RPMI7951 (cell line): ENCODE measurements at regions not wholly inside any gene's neighbourhood (a gene's known extent, or its start where the extent isn't known, plus 50 kb on each side); places are given as distances from the start of the nearest gene placed in this dataset.
"Not testable (repeated sequence)": the region's sequence is repeated elsewhere in the genome, so short reads cannot be mapped to it uniquely, and the experiment has no call there.

Experiments used
- DNase-seq: peaks from one replicate; pipeline ENCODE4 v3.0.0-alpha.2; 2012; ENCODE audit warnings: low read depth

DNA sequence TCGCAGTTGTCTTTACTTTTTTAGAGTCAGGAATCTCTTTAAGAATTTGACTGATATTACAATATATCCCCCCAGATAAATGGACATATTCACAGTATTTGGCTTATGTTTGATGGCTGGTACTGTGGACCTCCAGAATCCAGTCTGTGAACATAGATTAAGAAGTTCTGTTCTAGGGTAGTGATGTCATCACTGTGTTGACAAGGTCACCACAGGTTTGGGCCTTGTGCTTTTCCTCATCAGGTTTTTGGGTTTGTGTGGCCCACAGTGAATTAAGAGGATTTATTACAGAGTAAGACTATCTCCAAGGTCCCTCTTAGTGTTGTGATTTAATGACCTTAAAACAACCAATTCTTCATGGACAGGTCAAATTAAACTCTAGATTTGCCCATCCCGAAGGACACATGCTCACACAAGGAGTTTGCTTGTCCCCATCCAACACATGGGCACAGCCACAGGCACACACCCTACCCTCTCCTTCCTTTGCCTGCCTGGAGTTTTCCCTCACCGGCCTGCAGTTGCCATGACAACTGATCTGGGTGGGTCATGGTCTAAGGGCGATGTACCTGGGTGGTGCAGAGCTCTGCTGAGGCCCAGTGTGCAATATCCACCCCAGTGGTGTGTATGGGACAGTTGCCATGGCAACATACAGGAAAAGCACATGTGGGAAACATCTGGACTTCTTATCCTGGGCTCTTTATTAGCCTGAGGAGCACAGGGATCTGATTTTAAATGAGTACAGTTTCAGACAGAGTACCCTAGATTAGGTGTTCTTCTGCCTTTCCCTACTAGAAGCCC, 98.6 kb downstream of the NAV1 start:
- peak; percentile 86 for DNase-seq

DNA sequence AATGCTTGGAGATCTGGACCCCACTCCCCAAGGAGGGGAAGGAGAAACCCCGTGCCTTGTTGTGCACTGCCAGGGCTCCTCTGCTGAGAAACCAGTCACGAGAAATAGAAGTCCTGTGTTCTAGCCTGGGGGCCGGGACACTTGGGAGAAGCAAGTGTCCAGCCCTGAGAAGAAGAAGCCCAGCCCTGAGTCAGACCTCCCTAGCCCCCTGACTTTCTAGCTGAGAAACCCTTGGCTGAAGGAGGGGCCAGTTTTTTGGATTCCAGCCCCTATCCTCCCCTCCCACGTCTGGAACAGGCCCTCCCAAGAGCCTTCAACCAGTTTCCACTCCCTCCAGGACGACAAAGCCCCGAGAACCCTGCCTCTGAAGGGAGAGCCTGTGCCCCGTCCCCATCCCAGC, 100.5 kb downstream of the NAV1 start:
- DNase-seq = no peak

DNA sequence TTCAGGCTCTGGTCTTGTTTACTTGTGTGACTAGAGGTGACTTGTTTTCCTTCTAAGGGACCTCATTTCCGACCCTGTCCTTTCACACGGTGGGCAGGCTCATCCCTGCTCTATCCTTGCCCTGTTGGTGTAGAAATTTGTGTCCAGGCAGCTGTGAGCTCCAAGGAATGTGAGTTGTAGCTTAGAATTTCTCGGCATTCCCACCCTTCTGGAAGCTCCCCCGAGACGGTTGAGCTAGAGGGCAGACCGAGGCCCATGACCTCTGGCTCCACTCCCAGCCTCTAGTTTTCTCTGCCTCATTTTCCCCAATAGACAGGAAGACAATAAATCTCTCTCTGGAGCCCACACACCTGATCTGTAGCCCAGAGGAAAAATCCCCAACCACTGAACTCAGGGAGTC, 100.9 kb downstream of the NAV1 start:
- DNase-seq = peak; percentile 41

GRCh38 chr1:201640624-201641023, 101.7 kb downstream of the NAV1 start:
- peak; percentile 96 for DNase-seq

DNA sequence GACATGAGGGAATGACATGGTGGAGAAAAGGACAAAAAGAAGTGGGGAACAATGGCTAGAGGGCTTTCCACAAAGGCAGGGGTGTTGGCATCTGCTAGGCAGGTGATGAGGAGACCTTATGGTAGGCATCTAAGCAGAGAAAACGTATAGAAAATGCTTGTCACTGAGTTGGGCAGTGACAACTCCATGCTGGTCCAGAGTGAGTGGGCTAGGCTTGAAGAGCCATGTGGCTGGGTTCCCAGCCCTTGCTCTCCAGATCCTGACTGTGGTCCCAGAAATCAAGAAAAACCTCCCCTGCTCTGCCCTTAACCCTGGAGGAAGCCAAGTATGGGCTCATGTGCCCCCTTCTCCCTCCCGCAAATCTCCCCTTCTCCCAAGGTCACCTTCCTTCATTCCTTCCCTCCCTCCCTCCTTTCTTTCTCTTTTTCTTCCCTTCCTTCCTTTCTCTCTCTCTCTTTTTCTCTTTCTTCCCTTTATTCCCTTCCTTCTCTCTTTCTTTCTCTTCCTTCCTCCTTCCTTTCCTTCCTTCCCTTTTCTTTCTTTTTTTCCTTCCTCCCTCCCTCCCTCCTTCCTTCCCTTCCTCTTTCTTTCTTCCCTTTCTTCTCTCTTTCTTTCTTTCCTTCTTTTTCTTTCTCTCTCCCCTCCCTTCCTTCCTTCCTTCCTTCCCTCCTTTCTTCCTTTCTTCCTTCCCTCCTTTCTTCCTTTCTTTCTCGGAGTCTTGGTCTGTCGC, 102.8 kb downstream of the NAV1 start:
- DNase-seq = no peak

DNA sequence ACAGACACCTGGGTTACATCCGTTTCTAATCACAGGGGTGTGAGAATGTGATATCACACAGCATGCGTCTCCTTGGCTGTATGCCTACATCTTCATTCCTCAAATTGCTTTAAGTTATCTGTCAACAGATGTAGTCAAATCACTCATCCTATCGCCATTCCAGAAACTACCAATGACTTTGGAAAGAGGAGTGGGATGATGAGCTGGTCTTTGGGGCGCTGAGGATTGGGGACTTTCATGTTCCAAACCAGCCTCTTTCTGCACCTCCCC, 104.8 kb downstream of the NAV1 start:
- DNase-seq = no peak

- no peak for DNase-seq
Observed at GRCh38 chr1:201644197-201644596, 105.3 kb downstream of the NAV1 start.

GRCh38 chr1:201645000-201645399, 106.1 kb downstream of the NAV1 start:
- not testable (repeated sequence) for DNase-seq

GRCh38 chr1:201645956-201646355, 107.0 kb downstream of the NAV1 start:
- peak; percentile 41 for DNase-seq

GRCh38 chr1:201646411-201647022, 107.6 kb downstream of the NAV1 start:
- no peak for DNase-seq

DNA sequence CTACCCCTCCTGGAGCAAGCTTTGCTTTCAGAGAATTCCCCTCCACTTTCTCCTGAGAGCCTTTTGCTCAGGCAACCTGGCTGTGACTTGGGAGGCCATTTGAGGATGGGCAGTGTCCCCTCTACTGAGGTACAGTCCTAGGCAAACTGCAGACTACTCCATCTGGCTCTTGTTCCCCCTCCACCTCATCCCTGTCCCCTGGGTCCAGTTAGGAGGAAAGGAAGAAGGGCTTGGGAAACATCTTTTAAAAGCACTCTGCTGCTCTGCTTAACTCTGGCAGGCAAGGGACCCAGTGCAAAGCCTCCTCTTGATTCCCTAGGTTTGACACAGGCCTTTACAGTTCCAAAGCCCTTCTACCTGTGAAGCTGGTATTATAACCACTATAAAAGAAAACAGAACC, 108.2 kb downstream of the NAV1 start:
- no peak for DNase-seq

DNA sequence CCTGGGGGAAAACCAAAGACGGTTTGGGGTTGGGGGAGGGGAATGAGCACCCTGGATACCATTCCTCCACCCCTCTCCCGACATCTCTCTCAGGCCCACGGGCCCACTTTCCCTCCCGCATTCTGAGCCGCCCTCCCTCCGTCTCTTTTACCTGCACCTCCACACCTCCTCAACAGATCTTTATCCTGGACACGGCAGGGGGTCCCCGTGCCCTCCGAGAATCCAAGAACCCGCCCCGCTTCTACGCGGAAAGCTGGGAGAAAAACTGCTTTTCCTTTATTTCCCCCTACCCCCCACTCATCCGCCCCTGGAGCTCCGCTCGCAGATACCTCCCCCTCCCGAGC, 108.8 kb downstream of the NAV1 start:
- no peak for DNase-seq

DNA sequence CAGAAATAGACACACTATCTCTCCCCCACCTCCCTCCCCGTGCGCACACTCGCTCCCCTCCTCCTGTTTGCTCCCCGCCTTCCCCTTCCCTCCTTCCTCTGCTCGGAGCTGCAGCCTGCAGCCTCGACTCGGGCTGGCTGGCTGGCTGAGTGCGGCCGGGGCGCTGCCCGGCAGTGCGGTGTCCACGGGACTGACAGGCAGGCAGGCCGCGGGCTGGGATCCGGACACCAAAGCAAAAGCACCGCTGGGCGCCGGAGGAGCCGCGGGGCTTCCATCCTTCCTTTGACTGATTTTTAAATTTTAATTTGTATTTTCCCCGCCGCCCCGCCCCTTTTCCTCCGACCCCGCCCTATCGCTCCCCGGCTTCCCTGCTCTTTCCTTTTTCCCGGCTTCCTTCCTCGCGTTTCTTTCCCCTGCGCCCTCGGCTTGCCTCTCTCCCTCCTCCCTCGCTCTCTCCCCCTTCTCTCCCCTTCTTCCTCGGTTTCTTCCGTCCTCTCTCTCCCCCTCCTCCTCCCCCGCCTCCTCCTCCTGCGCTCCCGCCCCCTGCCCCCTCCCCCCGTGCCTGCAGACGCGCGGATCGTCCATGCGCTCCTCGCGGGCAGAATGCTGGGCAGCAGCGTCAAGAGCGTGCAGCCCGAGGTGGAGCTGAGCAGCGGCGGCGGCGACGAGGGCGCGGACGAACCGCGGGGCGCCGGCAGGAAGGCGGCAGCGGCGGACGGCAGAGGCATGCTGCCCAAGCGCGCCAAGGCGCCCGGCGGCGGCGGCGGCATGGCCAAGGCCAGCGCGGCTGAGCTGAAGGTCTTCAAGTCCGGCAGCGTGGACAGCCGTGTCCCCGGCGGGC, 109.4 kb downstream of the NAV1 start:
- peak; percentile 76 for DNase-seq

DNA sequence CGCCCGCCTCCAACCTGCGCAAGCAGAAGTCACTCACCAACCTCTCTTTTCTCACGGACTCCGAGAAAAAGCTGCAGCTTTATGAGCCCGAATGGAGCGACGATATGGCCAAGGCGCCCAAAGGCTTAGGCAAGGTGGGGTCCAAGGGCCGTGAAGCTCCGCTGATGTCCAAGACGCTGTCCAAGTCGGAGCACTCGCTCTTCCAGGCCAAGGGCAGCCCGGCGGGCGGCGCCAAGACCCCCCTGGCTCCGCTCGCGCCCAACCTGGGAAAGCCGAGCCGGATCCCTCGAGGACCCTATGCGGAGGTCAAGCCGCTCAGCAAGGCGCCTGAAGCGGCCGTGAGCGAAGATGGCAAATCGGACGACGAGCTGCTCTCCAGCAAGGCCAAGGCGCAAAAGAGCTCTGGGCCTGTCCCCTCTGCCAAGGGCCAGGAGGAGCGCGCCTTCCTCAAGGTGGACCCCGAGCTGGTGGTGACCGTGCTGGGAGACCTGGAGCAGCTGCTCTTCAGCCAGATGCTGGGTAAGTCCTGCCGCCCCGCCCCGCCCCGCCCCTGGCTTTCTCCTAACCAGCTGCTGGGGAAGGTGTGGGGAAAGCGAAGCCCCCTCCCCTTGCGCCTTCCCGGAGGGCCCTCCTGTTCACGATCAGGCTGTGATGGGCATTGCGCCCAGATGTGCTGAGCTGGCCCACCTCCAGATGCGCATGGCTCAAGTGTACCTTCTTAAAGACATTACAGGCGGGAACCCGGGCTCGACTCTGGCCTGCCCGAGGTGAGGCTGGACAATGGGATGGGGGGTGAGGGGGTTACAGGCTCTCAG, 110.2 kb downstream of the NAV1 start:
- DNase-seq = no peak

DNA sequence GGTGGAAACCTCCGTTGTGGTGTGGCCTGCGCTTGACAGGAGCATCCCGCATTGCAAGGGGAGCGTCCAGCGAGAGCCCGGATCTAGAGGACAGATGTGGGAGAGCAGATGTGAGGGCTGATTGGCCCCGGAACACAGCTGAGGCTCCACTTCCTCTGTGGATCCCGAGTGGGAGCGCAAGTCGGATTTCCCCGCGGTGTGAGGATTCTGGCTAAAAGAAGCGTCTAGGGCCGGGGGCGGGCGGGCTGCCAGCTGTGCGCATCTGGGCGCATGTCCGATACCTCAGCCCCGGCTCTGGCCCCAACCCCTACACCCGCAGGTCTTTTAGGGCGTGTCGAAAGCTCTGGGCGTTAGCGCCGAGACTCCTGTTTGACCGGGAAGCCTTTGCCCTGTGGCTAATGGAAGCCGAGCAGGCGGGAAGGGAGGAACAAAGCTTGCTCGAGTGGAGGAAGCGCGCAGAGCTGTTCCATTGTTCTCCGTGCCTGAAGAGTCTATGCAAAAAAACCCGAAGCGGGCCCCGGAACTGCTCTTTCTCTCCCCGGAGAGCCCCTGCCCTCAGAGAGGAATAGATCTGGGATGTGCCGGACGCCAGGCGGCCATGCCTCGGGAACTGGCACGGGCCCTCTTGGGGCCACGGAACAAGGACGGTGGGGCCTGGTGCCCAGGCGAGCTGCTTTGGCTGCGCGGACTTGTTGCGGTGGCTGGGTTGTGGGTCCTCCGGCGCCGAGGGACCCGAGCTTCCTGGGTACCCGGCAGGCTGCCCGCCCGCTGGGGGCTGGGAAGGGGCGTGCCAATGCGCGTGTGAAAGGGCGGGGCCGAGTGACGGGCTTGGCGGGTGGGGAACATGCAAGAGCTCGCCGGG, 111.1 kb downstream of the NAV1 start:
- peak; percentile 71 for DNase-seq

GRCh38 chr1:201650623-201650933, 111.7 kb downstream of the NAV1 start:
- DNase-seq = no peak

- no peak for DNase-seq
Observed at GRCh38 chr1:201652181-201652580, 113.3 kb downstream of the NAV1 start.

DNA sequence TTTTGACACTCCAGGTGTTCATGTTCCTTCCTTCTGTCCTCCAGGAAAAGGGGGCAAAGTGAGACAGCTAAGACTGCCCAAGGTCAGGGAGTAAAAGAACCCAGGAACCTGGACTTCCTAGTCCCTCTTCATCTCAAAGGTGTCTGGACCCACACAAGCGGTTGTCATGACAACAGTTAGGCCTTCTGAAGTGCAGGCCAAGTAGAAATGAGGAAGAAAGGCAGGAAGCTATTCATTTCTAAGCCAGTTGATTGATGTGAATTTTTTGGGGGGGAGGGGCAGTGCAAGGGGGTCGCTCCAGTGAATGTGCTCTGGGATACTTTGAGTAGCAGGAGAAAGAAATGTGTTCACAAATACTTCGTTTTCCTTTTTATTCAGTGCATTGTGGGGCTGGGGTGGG, 114.3 kb downstream of the NAV1 start:
- peak; percentile 36 for DNase-seq

GRCh38 chr1:201653883-201654282, 115.0 kb downstream of the NAV1 start:
- DNase-seq = peak; percentile 65

DNA sequence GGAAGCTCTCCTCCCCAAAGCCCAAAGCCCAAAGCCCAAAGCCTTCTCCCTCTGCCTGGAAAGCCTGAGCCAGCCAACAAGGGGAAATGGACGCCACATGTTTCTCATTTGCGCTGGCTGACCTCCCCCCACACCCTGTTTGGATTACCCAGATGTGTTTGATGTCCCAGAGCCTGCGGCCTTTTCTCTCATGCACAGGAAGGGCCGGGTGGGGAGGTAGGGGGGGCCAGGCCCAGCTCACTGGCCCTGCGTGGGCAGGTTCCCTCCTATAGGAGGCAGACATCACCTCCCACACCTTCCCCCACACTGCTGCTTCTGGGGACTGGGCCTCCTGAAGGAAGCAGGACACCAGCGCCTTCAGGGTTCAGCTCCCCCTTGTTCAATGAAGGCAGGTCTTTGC, 116.3 kb downstream of the NAV1 start:
- DNase-seq = peak; percentile 98

DNA sequence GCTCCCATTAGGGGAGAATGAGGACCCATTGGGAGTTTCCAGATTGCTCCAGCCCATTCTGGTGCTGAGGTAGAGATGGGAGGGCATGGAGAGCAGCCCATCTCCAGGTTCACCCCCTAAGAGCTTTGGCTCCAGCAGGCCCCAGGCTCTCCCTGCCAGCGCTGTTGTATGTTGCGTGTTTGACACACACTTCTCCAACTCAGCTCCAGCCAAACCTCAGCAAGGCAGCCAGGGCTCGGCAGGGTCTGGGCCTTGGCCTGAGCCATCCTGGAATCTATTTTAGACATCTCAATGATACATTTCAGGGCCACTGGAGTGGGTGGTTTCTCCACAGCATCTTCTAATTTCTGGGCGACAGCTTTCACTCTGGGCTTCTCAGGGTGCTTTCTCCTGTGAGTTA, 117.0 kb downstream of the NAV1 start:
- peak; percentile 47 for DNase-seq
